ENCODE measurements at regions not wholly inside any gene's neighbourhood (a gene's known extent, or its start where the extent isn't known, plus 50 kb on each side); places are given as distances from the start of the nearest gene placed in this dataset.

DNA sequence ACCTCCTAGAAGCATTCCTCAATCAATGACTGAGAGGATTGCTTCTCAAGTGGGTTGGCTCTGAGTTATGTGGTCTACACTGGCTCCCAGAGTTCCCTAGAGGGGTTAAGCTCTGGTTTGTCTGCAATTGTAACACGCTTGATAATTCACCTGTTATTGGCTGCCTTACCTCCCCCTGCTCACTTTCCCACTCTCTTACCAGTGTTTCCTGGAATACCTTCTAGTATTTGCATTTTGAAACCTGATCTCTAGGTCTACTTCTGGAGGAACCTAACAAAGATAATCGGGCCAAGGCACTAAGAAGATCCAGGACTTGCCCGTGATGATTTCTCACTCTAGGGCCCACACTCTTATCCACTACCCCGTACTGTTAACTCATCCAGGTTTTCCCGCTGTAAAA is 110.1 kb upstream of the MAP3K1 start:
- H3K27ac ChIP-seq (ENCODE audit: low read depth in 1 of 2, low read length in 2 of 2) = no peak overlapping the region
- peaks cover 19% of the 10 kb centered on the region for H3K4me1 ChIP-seq (ENCODE audit: insufficient read depth, low read length)
- CTCF ChIA-PET = no interaction called here
- Mint-ChIP-seq H3K36me3 (ENCODE audit: low read depth) (no peaks in the 10 kb centered on the region), H3K9me3 (no peaks in the 10 kb centered on the region), H3K27ac (no peak overlapping the region), H3K4me1 (ENCODE audit: low read depth) (peaks cover 42% of the 10 kb centered on the region), H3K27me3 (no peaks in the 10 kb centered on the region), H3K4me3 (no peak overlapping the region)
- ATAC-seq (ENCODE audit: poor library complexity) = no peak
- DNase-seq = no peak
- intact Hi-C loops (cut with DNase I, micrococcal nuclease) = no loop called here
- H3K36me3 ChIP-seq (ENCODE audit: insufficient read depth, low read length) = no peaks in the 10 kb centered on the region
- no peaks in the 10 kb centered on the region for H3K9me3 ChIP-seq (ENCODE audit: control insufficient read depth in 1 of 2, insufficient read depth in 1 of 2, low read length in 2 of 2)
- H3K4me3 ChIP-seq (ENCODE audit: low read length) = no peak overlapping the region
- POLR2A ChIA-PET = interaction anchor here (0.9 to 2.3 kb wide), 5 partner anchors 8 to 225 kb away, joined by 3 to 8 read pairs (median 3); no protein-coding TSS in a partner anchor
- H3K27me3 ChIP-seq (ENCODE audit: control insufficient read depth in 1 of 2, insufficient read depth in 2 of 2, low read length in 2 of 2) = no peaks in the 10 kb centered on the region
- TF ChIP-seq CTCF (IDR thresholded peaks at IDR 0.05) = no peak

- ATAC-seq (ENCODE audit: poor library complexity) (no peak), DNase-seq (peak in 1 of 14 experiments; percentile 7)
- Histone ChIP-seq H3K36me3 (ENCODE audit: insufficient read depth, low read length) (no peaks in the 10 kb centered on the region), H3K27me3 (ENCODE audit: control insufficient read depth in 1 of 2, insufficient read depth in 2 of 2, low read length in 2 of 2) (no peaks in the 10 kb centered on the region), H3K9me3 (ENCODE audit: control insufficient read depth in 1 of 2, insufficient read depth in 1 of 2, low read length in 2 of 2) (no peaks in the 10 kb centered on the region), H3K27ac (ENCODE audit: low read depth in 1 of 2, low read length in 2 of 2) (no peak overlapping the region), H3K4me1 (ENCODE audit: insufficient read depth, low read length) (peaks cover 31% of the 10 kb centered on the region), H3K4me3 (ENCODE audit: low read length) (no peak overlapping the region)
- no peaks in the 10 kb centered on the region for H3K9me3 Mint-ChIP-seq
- ChIA-PET CTCF (interaction anchor here (0.7 to 1.2 kb wide), 2 partner anchors 51 to 374 kb away, joined by 3 read pairs; no protein-coding TSS in a partner anchor), POLR2A (interaction anchor here (0.8 to 2.3 kb wide), 4 partner anchors 10 to 212 kb away, joined by 3 to 8 read pairs (median 3); no protein-coding TSS in a partner anchor)
- H3K4me3 Mint-ChIP-seq = no peak overlapping the region
- H3K36me3 Mint-ChIP-seq (ENCODE audit: low read depth) = no peaks in the 10 kb centered on the region
- intact Hi-C loops (cut with DNase I, micrococcal nuclease) = no loop called here
- H3K4me1 Mint-ChIP-seq (ENCODE audit: low read depth) = peaks cover 51% of the 10 kb centered on the region
- no peak overlapping the region for H3K27ac Mint-ChIP-seq
- no peaks in the 10 kb centered on the region for H3K27me3 Mint-ChIP-seq
- no peak for TF ChIP-seq CTCF (IDR thresholded peaks at IDR 0.05)
Observed at GRCh38 chr5:56703952-56704351, 111.4 kb upstream of the MAP3K1 start.

GRCh38 chr5:56700711-56701110 is 114.6 kb upstream of the MAP3K1 start:
- ChIA-PET CTCF (no interaction called here), POLR2A (interaction anchor here (0.9 to 4.8 kb wide), 12 partner anchors 9 to 225 kb away, joined by 3 to 41 read pairs (median 5); partner anchors contain the start of gene MAP3K1)
- Histone ChIP-seq H3K9me3 (ENCODE audit: control insufficient read depth in 1 of 2, insufficient read depth in 1 of 2, low read length in 2 of 2) (no peaks in the 10 kb centered on the region), H3K27ac (ENCODE audit: low read depth in 1 of 2, low read length in 2 of 2) (peak overlapping the region in 1 of 2 donors; percentile 27), H3K36me3 (ENCODE audit: insufficient read depth, low read length) (no peaks in the 10 kb centered on the region), H3K4me3 (ENCODE audit: low read length) (no peak overlapping the region), H3K27me3 (ENCODE audit: control insufficient read depth in 1 of 2, insufficient read depth in 2 of 2, low read length in 2 of 2) (no peaks in the 10 kb centered on the region), H3K4me1 (ENCODE audit: insufficient read depth, low read length) (peaks cover 52% of the 10 kb centered on the region)
- peak overlapping the region; percentile 61 for H3K4me3 Mint-ChIP-seq
- H3K27me3 Mint-ChIP-seq = no peaks in the 10 kb centered on the region
- H3K27ac Mint-ChIP-seq = peak overlapping the region; percentile 87
- ATAC-seq (ENCODE audit: poor library complexity) = peak; percentile 61
- no peak for TF ChIP-seq CTCF (IDR thresholded peaks at IDR 0.05)
- H3K36me3 Mint-ChIP-seq (ENCODE audit: low read depth) = no peaks in the 10 kb centered on the region
- no peaks in the 10 kb centered on the region for H3K9me3 Mint-ChIP-seq
- DNase-seq = peak in 3 of 14 experiments; percentile 32 to 74 (median 36)
- intact Hi-C loops (cut with DNase I, micrococcal nuclease) = no loop called here
- H3K4me1 Mint-ChIP-seq (ENCODE audit: low read depth) = peaks cover 82% of the 10 kb centered on the region

Data from CD4-positive, alpha-beta T cell (primary cell).